Pancreas (tissue), 10 donors: ENCODE measurements at regions not wholly inside any gene's neighbourhood (a gene's known extent, or its start where the extent isn't known, plus 50 kb on each side); places are given as distances from the start of the nearest gene placed in this dataset.

Source experiments
- ATAC-seq, 4 donors: fragments of 200-7000 bp; cut with Tn5 transposase; one replicate each; pipeline versions ENCODE4 v1.8.0 to v1.9.1; 2020; ENCODE audit warnings: mild to moderate bottlenecking in 4 of 4, moderate library complexity in 4 of 4
- DNase-seq, 6 donors: peaks; one replicate each; pipeline ENCODE4 v3.0.0-alpha.2; 2020
- FAIRE-seq: peaks from 2 replicates; lab custom pipeline; 2012; peaks lifted over from hg19 to GRCh38; lab: Jason Lieb, UNC
- H3K27ac ChIP-seq, 4 donors: fragments of 200-600 bp; sonication (generic); 1 replicate in 3 of 4; 2 replicates in 1 of 4; pipeline versions ENCODE4 v1.5.0 to v1.8.0; 2020
- H3K27me3 ChIP-seq, 4 donors: fragments of 200-600 bp; one replicate each; pipeline ENCODE4 v1.8.0; 2021
- H3K36me3 ChIP-seq, 3 donors: fragments of 200-600 bp; sonication (generic) in 1 of 3; one replicate each; pipeline versions ENCODE4 v1.5.0 to v1.8.0; 2020 to 2021
- H3K4me1 ChIP-seq, 3 donors: fragments of 200-600 bp; one replicate each; pipeline ENCODE4 v1.8.0; 2021
- H3K4me3 ChIP-seq, 4 donors: fragments of 200-600 bp; sonication (generic) in 2 of 4; one replicate each; pipeline versions ENCODE4 v1.5.0 to v1.8.0; 2020 to 2021
- H3K9me3 ChIP-seq, 4 donors: fragments of 200-600 bp; one replicate each; pipeline ENCODE4 v1.8.0; 2021
- WGBS, 2 donors: extraction: QIAGEN DNeasy Blood & Tissue Kit; methylation state at CpG; one replicate each; pipeline ENCODE4 v1.1.7; 2013; 5-methylcytosine and 5-hydroxymethylcytosine counted together
- intact Hi-C, 3 donors: fragments of 100-400 bp; cut with DNase I; formaldehyde crosslinking; loops; one replicate each; pipeline versions ENCODE4 v1.11.1 to v1.14.2; 2022
- TF ChIP-seq, protein P1 (sequence below), 4 donors: fragments of 200-600 bp; sonication (generic) in 3 of 4; IDR thresholded peaks; one replicate each; pipeline versions ENCODE4 v1.5.0 to v1.8.0; 2021; ENCODE audit warnings: antibody characterized with exemption in 4 of 4
- donor health status: healthy with polysubstance abuse.
- donor health status: DM: no; HTN: no; CAD: no; lungs with moderate emphysema.
- donor health status: DM: no; HTN: no; CAD: no.
- donor health status: control.
- donor health status: control.
- donor health status: Bipolar disorder and iron deficiency.
- donor health status: DM: yes; HTN: yes; CAD: no.
- donor health status: DM: no; HTN: no; CAD: no.
- donor health status: DM: no; HTN: no; CAD: no.
- donor health status: DM: yes; HTN: yes; CAD: no.

DNA sequence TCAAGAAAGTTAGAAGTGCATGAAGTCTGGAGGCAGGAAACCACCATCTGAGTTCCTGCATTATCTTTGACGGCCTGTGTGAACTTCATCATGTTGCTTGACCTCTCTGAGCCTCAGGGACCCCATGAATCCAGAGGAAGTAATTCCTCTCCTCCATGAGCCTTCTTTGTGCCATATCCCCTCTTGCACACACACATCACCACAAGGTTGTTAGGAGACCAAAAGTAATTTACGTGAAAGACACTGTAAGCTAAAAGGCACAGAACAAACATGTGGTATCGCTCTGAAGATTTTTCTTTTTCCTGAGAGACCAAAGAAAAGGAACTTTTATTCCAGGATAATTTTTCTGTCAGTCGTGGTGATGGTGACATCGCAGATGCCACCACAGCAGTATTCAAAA lies 55.9 kb upstream of the BCL6 start:
- TF ChIP-seq, protein P1, sequence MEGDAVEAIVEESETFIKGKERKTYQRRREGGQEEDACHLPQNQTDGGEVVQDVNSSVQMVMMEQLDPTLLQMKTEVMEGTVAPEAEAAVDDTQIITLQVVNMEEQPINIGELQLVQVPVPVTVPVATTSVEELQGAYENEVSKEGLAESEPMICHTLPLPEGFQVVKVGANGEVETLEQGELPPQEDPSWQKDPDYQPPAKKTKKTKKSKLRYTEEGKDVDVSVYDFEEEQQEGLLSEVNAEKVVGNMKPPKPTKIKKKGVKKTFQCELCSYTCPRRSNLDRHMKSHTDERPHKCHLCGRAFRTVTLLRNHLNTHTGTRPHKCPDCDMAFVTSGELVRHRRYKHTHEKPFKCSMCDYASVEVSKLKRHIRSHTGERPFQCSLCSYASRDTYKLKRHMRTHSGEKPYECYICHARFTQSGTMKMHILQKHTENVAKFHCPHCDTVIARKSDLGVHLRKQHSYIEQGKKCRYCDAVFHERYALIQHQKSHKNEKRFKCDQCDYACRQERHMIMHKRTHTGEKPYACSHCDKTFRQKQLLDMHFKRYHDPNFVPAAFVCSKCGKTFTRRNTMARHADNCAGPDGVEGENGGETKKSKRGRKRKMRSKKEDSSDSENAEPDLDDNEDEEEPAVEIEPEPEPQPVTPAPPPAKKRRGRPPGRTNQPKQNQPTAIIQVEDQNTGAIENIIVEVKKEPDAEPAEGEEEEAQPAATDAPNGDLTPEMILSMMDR (IDR thresholded peaks at IDR 0.05): no peak
- intact Hi-C loops: no loop called here
- no peaks in the 10 kb centered on the region for H3K36me3 ChIP-seq
- H3K9me3 ChIP-seq: no peaks in the 10 kb centered on the region
- DNase-seq (no peak), FAIRE-seq (no peak), ATAC-seq (no peak)
- no peak overlapping the region for H3K4me3 ChIP-seq
- H3K27ac ChIP-seq: no peak overlapping the region
- 89 to 94% methylated on average over 5 of the region's 5 CpGs for WGBS, 2 donors
- H3K27me3 ChIP-seq: no peaks in the 10 kb centered on the region
- peaks cover 0 to 12% (median 7%) of the 10 kb centered on the region in 3 donors for H3K4me1 ChIP-seq

DNA sequence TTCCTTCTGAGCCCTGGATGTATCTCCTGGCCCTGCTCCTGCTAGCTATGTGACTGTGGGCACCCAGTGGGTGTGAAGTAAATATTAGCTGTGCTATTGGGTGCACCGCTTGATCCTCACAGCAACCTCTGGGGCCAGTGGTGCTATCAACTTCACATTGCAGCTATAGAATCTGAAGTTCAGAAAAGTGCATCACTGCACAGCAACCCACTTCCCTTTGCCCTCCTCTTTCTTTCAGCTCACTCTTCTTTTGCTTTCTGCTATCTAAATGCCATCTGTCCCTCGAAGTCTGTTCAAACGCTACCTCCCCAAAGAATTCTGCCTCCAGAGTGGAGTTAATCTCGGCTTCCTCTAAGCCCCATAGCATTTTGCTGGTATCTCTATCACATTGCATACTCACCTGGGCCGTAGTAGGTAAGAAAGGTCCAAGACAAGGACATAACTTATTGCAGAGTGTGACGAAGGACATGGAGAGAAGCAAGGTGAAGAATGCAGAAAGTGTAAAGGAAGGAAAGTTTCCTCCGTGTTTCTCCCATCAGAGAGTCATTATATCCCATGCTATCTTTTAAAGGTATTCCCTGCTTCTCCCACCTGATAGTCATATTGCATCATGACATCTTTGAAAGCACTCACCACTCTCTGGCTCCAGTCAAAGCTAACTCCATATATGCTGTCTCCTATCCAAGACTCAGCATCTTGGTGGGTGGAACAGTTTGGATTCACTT lies 57.1 kb upstream of the BCL6 start:
- no peak overlapping the region for H3K27ac ChIP-seq
- H3K36me3 ChIP-seq: no peaks in the 10 kb centered on the region
- WGBS, 2 donors: 84 to 86% methylated on average over 7 of the region's 7 CpGs
- DNase-seq (no peak), ATAC-seq (no peak), FAIRE-seq (no peak)
- H3K27me3 ChIP-seq: no peaks in the 10 kb centered on the region
- TF ChIP-seq, protein P1 (IDR thresholded peaks at IDR 0.05): no peak
- H3K9me3 ChIP-seq: no peaks in the 10 kb centered on the region
- H3K4me1 ChIP-seq: peaks cover 0 to 12% (median 7%) of the 10 kb centered on the region in 3 donors
- no peak overlapping the region for H3K4me3 ChIP-seq
- intact Hi-C loops: no loop called here

DNA sequence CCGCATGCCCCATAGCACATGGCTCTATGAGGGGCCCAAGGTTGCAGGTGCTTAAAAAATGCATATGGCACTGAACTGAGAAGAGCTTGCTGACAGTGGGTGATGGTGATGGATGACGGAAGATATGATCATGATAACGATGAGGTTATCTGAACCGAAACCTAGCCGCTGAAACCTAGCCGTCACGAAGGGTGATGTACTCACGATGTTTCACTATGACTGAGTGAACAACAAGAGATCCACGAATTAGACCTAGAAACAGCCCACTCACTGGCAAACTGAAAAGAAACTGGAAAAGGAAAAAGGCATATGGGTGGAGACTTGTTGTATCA lies 57.6 kb upstream of the BCL6 start:
- ATAC-seq (no peak), DNase-seq (no peak), FAIRE-seq (no peak)
- Histone ChIP-seq H3K27ac (no peak overlapping the region), H3K9me3 (no peaks in the 10 kb centered on the region), H3K36me3 (no peaks in the 10 kb centered on the region), H3K27me3 (no peaks in the 10 kb centered on the region), H3K4me1 (peaks cover 0 to 12% (median 7%) of the 10 kb centered on the region in 3 donors), H3K4me3 (no peak overlapping the region)
- intact Hi-C loops: no loop called here
- 90 to 97% methylated on average over 9 of the region's 9 CpGs for WGBS, 2 donors
- TF ChIP-seq, protein P1 (IDR thresholded peaks at IDR 0.05): no peak

DNA sequence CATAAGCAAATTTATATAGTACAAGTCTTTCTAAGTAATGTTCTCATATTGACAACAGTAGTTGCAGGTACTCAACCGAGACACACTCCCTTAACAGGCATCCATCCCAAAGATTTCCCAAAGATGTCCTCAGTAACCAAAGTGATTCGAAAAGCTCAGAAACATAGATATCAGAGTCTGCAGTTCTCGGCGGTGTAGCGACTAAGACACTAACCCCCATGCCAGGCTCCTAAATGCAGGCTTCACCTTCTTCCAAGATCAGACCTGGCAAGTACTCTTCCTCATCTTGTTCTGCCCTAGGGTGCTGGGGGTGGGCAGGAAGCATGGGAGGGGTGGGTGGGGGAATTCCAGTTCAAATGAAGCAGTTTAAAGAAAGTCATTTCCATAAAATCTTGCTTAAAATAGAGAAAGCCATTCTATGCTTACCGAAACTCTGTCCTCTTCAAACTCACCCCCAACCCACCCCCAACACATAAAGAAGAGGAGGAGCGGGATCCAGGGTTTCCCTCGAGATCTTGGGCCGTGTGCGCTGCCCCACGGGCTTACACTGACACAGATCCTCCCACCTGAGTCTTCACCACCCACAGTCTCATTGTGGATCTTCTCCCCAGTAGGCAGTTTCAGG lies 59.0 kb upstream of the BCL6 start:
- no peaks in the 10 kb centered on the region for H3K36me3 ChIP-seq
- 92% methylated on average over 11 of the region's 11 CpGs for WGBS, 2 donors
- intact Hi-C loops: no loop called here
- H3K9me3 ChIP-seq: no peaks in the 10 kb centered on the region
- ATAC-seq (no peak), DNase-seq (no peak), FAIRE-seq (no peak)
- TF ChIP-seq, protein P1 (IDR thresholded peaks at IDR 0.05): no peak
- H3K27ac ChIP-seq: no peak overlapping the region
- H3K27me3 ChIP-seq: no peaks in the 10 kb centered on the region
- peaks cover 0 to 21% (median 7%) of the 10 kb centered on the region in 3 donors for H3K4me1 ChIP-seq
- H3K4me3 ChIP-seq: no peak overlapping the region

DNA sequence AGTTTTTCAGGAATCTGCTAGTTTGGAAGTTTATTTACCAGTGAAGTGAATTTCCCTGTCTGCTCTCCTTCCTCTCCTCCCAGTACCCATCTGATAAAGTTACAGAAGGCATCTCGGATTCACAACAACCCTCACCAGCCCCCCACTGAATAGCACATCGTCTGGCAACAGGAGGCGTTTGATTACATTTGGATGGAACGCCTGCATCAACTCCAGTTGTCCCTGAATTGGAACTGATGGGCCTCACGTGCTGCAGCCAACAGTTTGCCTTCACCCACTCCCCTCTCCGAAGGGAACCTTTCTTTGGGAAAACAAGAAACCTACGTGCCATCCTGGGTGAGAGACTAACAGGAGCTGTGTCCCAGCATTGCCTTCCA lies 59.5 kb upstream of the BCL6 start:
- Histone ChIP-seq H3K9me3 (no peaks in the 10 kb centered on the region), H3K27me3 (no peaks in the 10 kb centered on the region), H3K4me1 (peaks cover 0 to 20% (median 8%) of the 10 kb centered on the region in 3 donors), H3K27ac (no peak overlapping the region), H3K4me3 (no peak overlapping the region), H3K36me3 (no peaks in the 10 kb centered on the region)
- WGBS, 2 donors: 89 to 90% methylated on average over 7 of the region's 7 CpGs
- DNase-seq: no peak
- intact Hi-C loops: no loop called here
- FAIRE-seq: no peak
- TF ChIP-seq, protein P1 (IDR thresholded peaks at IDR 0.05): no peak
- no peak for ATAC-seq
